ENCODE measurements at regions not wholly inside any gene's neighbourhood (a gene's known extent, or its start where the extent isn't known, plus 50 kb on each side); places are given as distances from the start of the nearest gene placed in this dataset.
A peak's percentile ranks its signal among the peaks of the same experiment; 100 is the strongest.

GRCh38 chr7:50160206-50160605 is 67.2 kb upstream of the ZPBP start:
- no peak for DNase-seq

- no peak for DNase-seq
Measured at GRCh38 chr7:50159154-50159553, 66.1 kb upstream of the ZPBP start.

- no peak for DNase-seq
Measured at GRCh38 chr7:50156706-50157105, 63.7 kb upstream of the ZPBP start.

GRCh38 chr7:50156163-50156562 is 63.1 kb upstream of the ZPBP start:
- DNase-seq = no peak

- DNase-seq = no peak
Measured at GRCh38 chr7:50155755-50156154, 62.7 kb upstream of the ZPBP start.

GRCh38 chr7:50153995-50154394 is 60.9 kb upstream of the ZPBP start:
- DNase-seq = no peak

GRCh38 chr7:50153148-50153547 is 60.1 kb upstream of the ZPBP start:
- no peak for DNase-seq

GRCh38 chr7:50152486-50152885 is 59.4 kb upstream of the ZPBP start:
- DNase-seq = no peak

- no peak for DNase-seq
Measured at GRCh38 chr7:50151661-50152060, 58.6 kb upstream of the ZPBP start.

- DNase-seq = no peak
Measured at GRCh38 chr7:50151001-50151400, 58.0 kb upstream of the ZPBP start.

GRCh38 chr7:50149369-50149768 is 56.3 kb upstream of the ZPBP start:
- DNase-seq = no peak

GRCh38 chr7:50147951-50148808 is 55.1 kb upstream of the ZPBP start:
- DNase-seq = no peak

GRCh38 chr7:50146692-50147091 is 53.6 kb upstream of the ZPBP start:
- peak; percentile 25 to 54 for DNase-seq

- no peak for DNase-seq
Measured at GRCh38 chr7:50145801-50146338, 52.8 kb upstream of the ZPBP start.

- no peak for DNase-seq
Measured at GRCh38 chr7:50145226-50145625, 52.2 kb upstream of the ZPBP start.

All from NCI-H2081 (cell line).